GM19099 (cell line): ENCODE measurements at regions not wholly inside any gene's neighbourhood (a gene's known extent, or its start where the extent isn't known, plus 50 kb on each side); places are given as distances from the start of the nearest gene placed in this dataset.

Experiments used
- POLR2A ChIP-seq: IDR thresholded peaks from 3 replicates; pipeline ENCODE4 v1.6.1; 2011; ENCODE audit warnings: low read depth; ENCODE audit not compliant: insufficient read length; ENCODE audit errors: extremely low read depth

GRCh38 chr7:67614843-67615242 lies 618.2 kb downstream of the TYW1 start:
- no peak for TF ChIP-seq POLR2A

GRCh38 chr7:67616517-67616916 lies 619.9 kb downstream of the TYW1 start:
- no peak for TF ChIP-seq POLR2A

- no peak for TF ChIP-seq POLR2A
These were observed 622.0 kb downstream of the TYW1 start for GRCh38 chr7:67618556-67619162.

- no peak for TF ChIP-seq POLR2A
These were observed 622.5 kb downstream of the TYW1 start for GRCh38 chr7:67619175-67619574.

- no peak for TF ChIP-seq POLR2A
These were observed 623.7 kb downstream of the TYW1 start for GRCh38 chr7:67620216-67620933.

- TF ChIP-seq POLR2A: no peak
These were observed 625.1 kb downstream of the TYW1 start for GRCh38 chr7:67621704-67622103.

- TF ChIP-seq POLR2A: no peak
These were observed 628.7 kb downstream of the TYW1 start for GRCh38 chr7:67625257-67625737.

- no peak for TF ChIP-seq POLR2A
These were observed 634.8 kb downstream of the TYW1 start for GRCh38 chr7:67631476-67631875.

- TF ChIP-seq POLR2A: no peak
These were observed 638.6 kb downstream of the TYW1 start for GRCh38 chr7:67635271-67635670.

- no peak for TF ChIP-seq POLR2A
These were observed 639.9 kb downstream of the TYW1 start for GRCh38 chr7:67636348-67637022.

- TF ChIP-seq POLR2A: no peak
These were observed 640.4 kb downstream of the TYW1 start for GRCh38 chr7:67637023-67637358.

GRCh38 chr7:67644151-67644550 lies 647.5 kb downstream of the TYW1 start:
- no peak for TF ChIP-seq POLR2A

GRCh38 chr7:67652937-67653336 lies 656.3 kb downstream of the TYW1 start:
- no peak for TF ChIP-seq POLR2A

GRCh38 chr7:67653856-67654454 lies 657.3 kb downstream of the TYW1 start:
- no peak for TF ChIP-seq POLR2A

- TF ChIP-seq POLR2A: no peak
These were observed 658.0 kb downstream of the TYW1 start for GRCh38 chr7:67654642-67655041.

GRCh38 chr7:67655168-67655567 lies 658.5 kb downstream of the TYW1 start:
- no peak for TF ChIP-seq POLR2A

GRCh38 chr7:67659091-67659490 lies 662.5 kb downstream of the TYW1 start:
- no peak for TF ChIP-seq POLR2A

- no peak for TF ChIP-seq POLR2A
These were observed 666.2 kb downstream of the TYW1 start for GRCh38 chr7:67662804-67663203.
